ENCODE measurements at regions not wholly inside any gene's neighbourhood (a gene's known extent, or its start where the extent isn't known, plus 50 kb on each side); places are given as distances from the start of the nearest gene placed in this dataset.
"Not testable (repeated sequence)": the region's sequence is repeated elsewhere in the genome, so short reads cannot be mapped to it uniquely, and the experiment has no call there.

- DNase-seq (ENCODE audit: low read depth in 2 of 2), result no peak
These were observed 1236.8 kb upstream of the SPRY2 start for GRCh38 chr13:81577601-81578195.

GRCh38 chr13:81568824-81569223, 1227.9 kb upstream of the SPRY2 start:
- no peak for DNase-seq (ENCODE audit: low read depth in 2 of 2)

GRCh38 chr13:81565849-81566248, 1224.9 kb upstream of the SPRY2 start:
- no peak for DNase-seq (ENCODE audit: low read depth in 2 of 2)

- DNase-seq (ENCODE audit: low read depth in 2 of 2), result no peak
These were observed 1222.2 kb upstream of the SPRY2 start for GRCh38 chr13:81563091-81563490.

- no peak for DNase-seq (ENCODE audit: low read depth in 2 of 2)
These were observed 1221.7 kb upstream of the SPRY2 start for GRCh38 chr13:81562598-81562997.

GRCh38 chr13:81551036-81551435, 1210.1 kb upstream of the SPRY2 start:
- no peak for DNase-seq (ENCODE audit: low read depth in 2 of 2)

GRCh38 chr13:81546294-81546693, 1205.4 kb upstream of the SPRY2 start:
- DNase-seq (ENCODE audit: low read depth in 2 of 2), result not testable (repeated sequence)

- DNase-seq (ENCODE audit: low read depth in 2 of 2), result no peak
These were observed 1199.9 kb upstream of the SPRY2 start for GRCh38 chr13:81540777-81541176.

GRCh38 chr13:81539643-81540150, 1198.8 kb upstream of the SPRY2 start:
- DNase-seq (ENCODE audit: low read depth in 2 of 2), result no peak

- DNase-seq (ENCODE audit: low read depth in 2 of 2), result no peak
These were observed 1158.0 kb upstream of the SPRY2 start for GRCh38 chr13:81498969-81499368.

GRCh38 chr13:81493144-81493543, 1152.2 kb upstream of the SPRY2 start:
- no peak for DNase-seq (ENCODE audit: low read depth in 2 of 2)

GRCh38 chr13:81492449-81492848, 1151.5 kb upstream of the SPRY2 start:
- DNase-seq (ENCODE audit: low read depth in 2 of 2), result no peak

GRCh38 chr13:81488021-81488420, 1147.1 kb upstream of the SPRY2 start:
- no peak for DNase-seq (ENCODE audit: low read depth in 2 of 2)

GRCh38 chr13:81487151-81487550, 1146.2 kb upstream of the SPRY2 start:
- DNase-seq (ENCODE audit: low read depth in 2 of 2), result no peak

- no peak for DNase-seq (ENCODE audit: low read depth in 2 of 2)
These were observed 1139.7 kb upstream of the SPRY2 start for GRCh38 chr13:81480634-81481033.

- no peak for DNase-seq (ENCODE audit: low read depth in 2 of 2)
These were observed 1132.5 kb upstream of the SPRY2 start for GRCh38 chr13:81473366-81473899.

- no peak for DNase-seq (ENCODE audit: low read depth in 2 of 2)
These were observed 1117.2 kb upstream of the SPRY2 start for GRCh38 chr13:81458170-81458569.

GRCh38 chr13:81446441-81446840, 1105.5 kb upstream of the SPRY2 start:
- DNase-seq (ENCODE audit: low read depth in 2 of 2), result no peak

- DNase-seq (ENCODE audit: low read depth in 2 of 2), result no peak
These were observed 1102.0 kb upstream of the SPRY2 start for GRCh38 chr13:81442904-81443303.

GRCh38 chr13:81425286-81425685, 1084.4 kb upstream of the SPRY2 start:
- DNase-seq (ENCODE audit: low read depth in 2 of 2), result no peak

- no peak for DNase-seq (ENCODE audit: low read depth in 2 of 2)
These were observed 1068.4 kb upstream of the SPRY2 start for GRCh38 chr13:81409284-81409683.

- DNase-seq (ENCODE audit: low read depth in 2 of 2), result no peak
These were observed 1067.7 kb upstream of the SPRY2 start for GRCh38 chr13:81408647-81409046.

GRCh38 chr13:81406639-81407292, 1065.8 kb upstream of the SPRY2 start:
- DNase-seq (ENCODE audit: low read depth in 2 of 2), result no peak
